ENCODE measurements at regions not wholly inside any gene's neighbourhood (a gene's known extent, or its start where the extent isn't known, plus 50 kb on each side); places are given as distances from the start of the nearest gene placed in this dataset.

DNA sequence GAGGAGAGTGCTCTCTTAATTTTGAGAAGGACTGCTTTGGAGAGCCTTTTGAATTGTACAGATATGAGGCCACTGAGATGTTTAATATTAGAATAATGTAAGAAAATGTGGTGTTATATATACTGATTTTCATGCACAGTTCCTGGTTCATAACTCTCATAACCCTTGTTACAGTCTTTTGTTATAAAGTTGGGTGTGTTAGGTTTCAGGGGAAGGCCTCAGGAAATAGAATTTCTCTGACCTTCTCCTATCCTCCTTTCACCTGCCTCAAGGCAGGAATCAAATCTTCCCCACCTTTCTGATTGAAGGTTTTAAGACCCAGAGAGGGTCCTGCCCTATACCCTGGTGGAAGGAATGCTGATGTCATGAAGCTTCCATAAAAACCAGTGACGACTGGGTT lies 245.9 kb downstream of the NSUN3 start:
- Mint-ChIP-seq H3K9me3 (ENCODE audit: unreplicated experiment) (no peaks in the 10 kb centered on the region), H3K27me3 (ENCODE audit: low read depth, unreplicated experiment) (no peaks in the 10 kb centered on the region), H3K27ac (ENCODE audit: unreplicated experiment) (no peak overlapping the region), H3K4me1 (ENCODE audit: low read depth, unreplicated experiment) (no peaks in the 10 kb centered on the region), H3K4me3 (ENCODE audit: unreplicated experiment) (no peak overlapping the region), H3K36me3 (ENCODE audit: low read depth, unreplicated experiment) (no peaks in the 10 kb centered on the region)
- H3K9ac ChIP-seq (ENCODE audit: low read length) = no peak overlapping the region
- no peaks in the 10 kb centered on the region for H3K9me3 ChIP-seq (ENCODE audit: insufficient read depth, low read depth, low read length)
- peaks cover 4% of the 10 kb centered on the region for H3K4me1 ChIP-seq (ENCODE audit: insufficient read depth, low read length)
- TF ChIP-seq, protein P1, sequence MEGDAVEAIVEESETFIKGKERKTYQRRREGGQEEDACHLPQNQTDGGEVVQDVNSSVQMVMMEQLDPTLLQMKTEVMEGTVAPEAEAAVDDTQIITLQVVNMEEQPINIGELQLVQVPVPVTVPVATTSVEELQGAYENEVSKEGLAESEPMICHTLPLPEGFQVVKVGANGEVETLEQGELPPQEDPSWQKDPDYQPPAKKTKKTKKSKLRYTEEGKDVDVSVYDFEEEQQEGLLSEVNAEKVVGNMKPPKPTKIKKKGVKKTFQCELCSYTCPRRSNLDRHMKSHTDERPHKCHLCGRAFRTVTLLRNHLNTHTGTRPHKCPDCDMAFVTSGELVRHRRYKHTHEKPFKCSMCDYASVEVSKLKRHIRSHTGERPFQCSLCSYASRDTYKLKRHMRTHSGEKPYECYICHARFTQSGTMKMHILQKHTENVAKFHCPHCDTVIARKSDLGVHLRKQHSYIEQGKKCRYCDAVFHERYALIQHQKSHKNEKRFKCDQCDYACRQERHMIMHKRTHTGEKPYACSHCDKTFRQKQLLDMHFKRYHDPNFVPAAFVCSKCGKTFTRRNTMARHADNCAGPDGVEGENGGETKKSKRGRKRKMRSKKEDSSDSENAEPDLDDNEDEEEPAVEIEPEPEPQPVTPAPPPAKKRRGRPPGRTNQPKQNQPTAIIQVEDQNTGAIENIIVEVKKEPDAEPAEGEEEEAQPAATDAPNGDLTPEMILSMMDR (IDR thresholded peaks at IDR 0.05; ENCODE audit: insufficient read depth, low read depth, low read length) = no peak
- no peak for TF ChIP-seq EZH2 (IDR thresholded peaks at IDR 0.05; ENCODE audit: insufficient read depth, low read length)
- no peaks in the 10 kb centered on the region for H4K20me1 ChIP-seq (ENCODE audit: insufficient read depth, low read length)
- no peak overlapping the region for H3K27ac ChIP-seq (ENCODE audit: low read depth, low read length)
- no peak overlapping the region for H2AFZ ChIP-seq (ENCODE audit: low read depth, low read length)
- no peak overlapping the region for H3K4me2 ChIP-seq (ENCODE audit: low read length)
- DNase-seq (ENCODE audit: low read depth) (no peak), FAIRE-seq (no peak)
- H3K27me3 ChIP-seq (ENCODE audit: insufficient read depth, low read length) = no peaks in the 10 kb centered on the region
- H3K36me3 ChIP-seq (ENCODE audit: insufficient read depth, low read length) = no peaks in the 10 kb centered on the region
- no peak overlapping the region for H3K4me3 ChIP-seq (ENCODE audit: insufficient read depth, low read depth, low read length)
- H3K79me2 ChIP-seq (ENCODE audit: insufficient read depth, low read length) = no peaks in the 10 kb centered on the region

DNA sequence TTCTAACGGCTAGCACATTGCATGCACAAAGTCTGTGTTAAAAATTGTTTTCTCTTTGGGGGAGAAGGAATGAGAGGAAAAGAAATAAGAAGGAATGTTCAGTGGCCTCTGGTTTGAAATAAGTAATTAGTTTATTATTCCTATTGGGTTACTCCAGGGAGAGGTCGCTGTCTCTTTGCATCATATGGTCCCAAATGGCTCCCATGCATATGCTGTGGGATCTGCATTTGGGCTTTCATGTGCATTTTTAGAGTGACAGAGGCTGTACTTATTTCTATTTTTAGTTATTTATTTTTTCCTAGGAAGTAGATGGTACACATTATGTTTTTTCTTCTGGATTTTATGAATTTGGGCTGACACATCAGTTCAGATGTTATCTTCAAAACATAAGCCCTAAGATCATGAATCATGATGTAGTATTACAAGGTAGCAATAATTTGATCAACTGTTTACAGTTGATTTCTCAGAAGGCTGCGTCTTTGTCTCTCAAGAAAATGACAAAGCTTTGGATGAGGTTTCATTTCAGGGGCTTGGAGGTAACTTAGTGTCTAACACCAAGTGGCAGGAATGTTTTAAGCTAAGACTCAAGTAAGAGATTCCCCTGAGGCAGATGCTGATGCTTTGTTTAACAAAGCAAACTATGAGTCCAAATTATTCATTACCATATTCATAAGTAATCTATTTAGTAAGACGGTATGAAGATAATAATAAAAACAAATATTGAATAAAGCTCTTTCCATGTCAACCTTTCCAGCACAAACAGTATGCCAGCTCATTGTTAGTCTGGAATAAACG lies 247.7 kb downstream of the NSUN3 start:
- Histone ChIP-seq H4K20me1 (ENCODE audit: insufficient read depth, low read length) (no peaks in the 10 kb centered on the region), H3K79me2 (ENCODE audit: insufficient read depth, low read length) (no peaks in the 10 kb centered on the region), H3K9me3 (ENCODE audit: insufficient read depth, low read depth, low read length) (no peaks in the 10 kb centered on the region), H3K4me2 (ENCODE audit: low read length) (no peak overlapping the region), H3K4me1 (ENCODE audit: insufficient read depth, low read length) (no peaks in the 10 kb centered on the region), H3K27me3 (ENCODE audit: insufficient read depth, low read length) (no peaks in the 10 kb centered on the region), H3K9ac (ENCODE audit: low read length) (no peak overlapping the region), H3K4me3 (ENCODE audit: insufficient read depth, low read depth, low read length) (no peak overlapping the region), H3K36me3 (ENCODE audit: insufficient read depth, low read length) (no peaks in the 10 kb centered on the region), H3K27ac (ENCODE audit: low read depth, low read length) (no peak overlapping the region), H2AFZ (ENCODE audit: low read depth, low read length) (no peak overlapping the region)
- H3K9me3 Mint-ChIP-seq (ENCODE audit: unreplicated experiment) = no peaks in the 10 kb centered on the region
- no peak overlapping the region for H3K27ac Mint-ChIP-seq (ENCODE audit: unreplicated experiment)
- no peaks in the 10 kb centered on the region for H3K27me3 Mint-ChIP-seq (ENCODE audit: low read depth, unreplicated experiment)
- no peak for DNase-seq (ENCODE audit: low read depth)
- no peak for TF ChIP-seq EZH2 (IDR thresholded peaks at IDR 0.05; ENCODE audit: insufficient read depth, low read length)
- TF ChIP-seq, protein P1 (IDR thresholded peaks at IDR 0.05; ENCODE audit: insufficient read depth, low read depth, low read length) = no peak
- no peaks in the 10 kb centered on the region for H3K4me1 Mint-ChIP-seq (ENCODE audit: low read depth, unreplicated experiment)
- FAIRE-seq = no peak
- H3K4me3 Mint-ChIP-seq (ENCODE audit: unreplicated experiment) = no peak overlapping the region
- H3K36me3 Mint-ChIP-seq (ENCODE audit: low read depth, unreplicated experiment) = no peaks in the 10 kb centered on the region

DNA sequence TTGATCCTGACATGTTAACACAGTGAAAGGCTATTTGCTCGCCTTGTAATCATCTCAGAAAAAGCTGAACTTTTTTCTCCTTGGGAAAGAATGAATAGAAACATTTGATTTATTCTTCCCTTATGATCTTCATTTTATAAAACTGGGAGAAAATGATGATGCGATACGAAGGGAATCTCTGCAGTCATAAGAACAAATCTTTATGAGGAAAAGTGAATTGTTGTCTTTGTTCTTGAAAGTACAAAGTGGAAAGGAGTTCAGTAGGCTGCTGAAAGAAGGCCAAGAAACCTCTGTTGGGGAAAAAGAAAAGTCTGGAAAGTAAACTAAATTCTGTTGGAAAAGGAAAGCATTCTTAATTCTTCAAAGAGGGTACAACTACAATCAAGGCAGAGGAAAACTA lies 248.8 kb downstream of the NSUN3 start:
- no peak overlapping the region for H3K4me2 ChIP-seq (ENCODE audit: low read length)
- H2AFZ ChIP-seq (ENCODE audit: low read depth, low read length) = no peak overlapping the region
- FAIRE-seq = no peak
- TF ChIP-seq EZH2 (IDR thresholded peaks at IDR 0.05; ENCODE audit: insufficient read depth, low read length) = no peak
- TF ChIP-seq, protein P1 (IDR thresholded peaks at IDR 0.05; ENCODE audit: insufficient read depth, low read depth, low read length) = no peak
- Mint-ChIP-seq H3K9me3 (ENCODE audit: unreplicated experiment) (no peaks in the 10 kb centered on the region), H3K4me1 (ENCODE audit: low read depth, unreplicated experiment) (no peaks in the 10 kb centered on the region), H3K4me3 (ENCODE audit: unreplicated experiment) (no peak overlapping the region), H3K27me3 (ENCODE audit: low read depth, unreplicated experiment) (no peaks in the 10 kb centered on the region), H3K27ac (ENCODE audit: unreplicated experiment) (no peak overlapping the region), H3K36me3 (ENCODE audit: low read depth, unreplicated experiment) (no peaks in the 10 kb centered on the region)
- H3K79me2 ChIP-seq (ENCODE audit: insufficient read depth, low read length) = no peaks in the 10 kb centered on the region
- no peak overlapping the region for H3K4me3 ChIP-seq (ENCODE audit: insufficient read depth, low read depth, low read length)
- H3K9me3 ChIP-seq (ENCODE audit: insufficient read depth, low read depth, low read length) = no peaks in the 10 kb centered on the region
- H3K27me3 ChIP-seq (ENCODE audit: insufficient read depth, low read length) = no peaks in the 10 kb centered on the region
- H3K36me3 ChIP-seq (ENCODE audit: insufficient read depth, low read length) = no peaks in the 10 kb centered on the region
- no peaks in the 10 kb centered on the region for H4K20me1 ChIP-seq (ENCODE audit: insufficient read depth, low read length)
- no peaks in the 10 kb centered on the region for H3K4me1 ChIP-seq (ENCODE audit: insufficient read depth, low read length)
- H3K27ac ChIP-seq (ENCODE audit: low read depth, low read length) = no peak overlapping the region
- no peak for DNase-seq (ENCODE audit: low read depth)
- no peak overlapping the region for H3K9ac ChIP-seq (ENCODE audit: low read length)

Measured in astrocyte (in vitro differentiated cells and primary cell).